GM19438 (cell line): ENCODE measurements at regions not wholly inside any gene's neighbourhood (a gene's known extent, or its start where the extent isn't known, plus 50 kb on each side); places are given as distances from the start of the nearest gene placed in this dataset.
"Not testable (repeated sequence)": the region's sequence is repeated elsewhere in the genome, so short reads cannot be mapped to it uniquely, and the experiment has no call there.

Source experiments
- ATAC-seq: cut with Tn5 transposase; IDR thresholded peaks from one replicate; pipeline ENCODE4 v1.9.1; 2021; ENCODE audit warnings: low read depth; ENCODE audit not compliant: unreplicated experiment

- ATAC-seq, result no peak
Observed at GRCh38 chr17:14522795-14523387, 222.0 kb downstream of the HS3ST3B1 start.

DNA sequence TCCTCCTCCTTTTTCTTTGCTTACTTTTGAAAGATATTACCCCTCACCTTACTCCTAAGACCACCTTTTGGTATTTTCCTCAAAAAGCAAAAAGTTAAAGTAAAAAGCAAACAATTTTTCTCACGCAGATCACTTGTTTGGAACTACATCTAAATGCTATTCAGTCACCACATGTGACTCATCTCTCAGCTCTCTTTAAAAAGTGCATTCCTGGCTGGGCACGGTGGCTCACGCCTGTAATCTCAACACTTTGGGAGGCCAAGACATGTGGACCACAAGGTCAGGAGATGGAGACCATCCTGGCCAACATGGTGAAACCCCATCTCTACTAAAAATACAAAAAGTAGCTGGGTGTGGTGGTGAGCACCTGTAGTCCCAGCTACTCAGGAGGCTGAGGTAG lies 218.0 kb downstream of the HS3ST3B1 start:
- not testable (repeated sequence) for ATAC-seq

DNA sequence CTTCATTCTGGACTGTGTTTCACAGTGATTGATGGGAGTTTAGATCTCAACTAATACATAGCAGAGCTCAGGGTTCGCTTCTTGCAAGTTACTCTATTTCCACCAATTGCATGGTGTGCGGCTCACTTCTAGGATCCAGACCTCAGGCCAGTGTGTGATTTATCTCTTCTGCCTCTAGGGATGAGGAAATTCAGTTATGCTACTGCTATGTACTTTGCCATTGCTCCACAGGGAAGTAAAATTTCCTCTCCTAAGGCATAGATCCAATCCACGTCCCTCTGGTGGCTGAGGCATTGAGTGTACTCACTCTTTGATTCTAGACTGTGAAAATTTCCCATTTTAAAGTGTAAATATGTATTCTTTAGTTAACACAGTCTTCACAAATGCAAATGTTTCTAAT lies 214.1 kb downstream of the HS3ST3B1 start:
- ATAC-seq, result no peak

DNA sequence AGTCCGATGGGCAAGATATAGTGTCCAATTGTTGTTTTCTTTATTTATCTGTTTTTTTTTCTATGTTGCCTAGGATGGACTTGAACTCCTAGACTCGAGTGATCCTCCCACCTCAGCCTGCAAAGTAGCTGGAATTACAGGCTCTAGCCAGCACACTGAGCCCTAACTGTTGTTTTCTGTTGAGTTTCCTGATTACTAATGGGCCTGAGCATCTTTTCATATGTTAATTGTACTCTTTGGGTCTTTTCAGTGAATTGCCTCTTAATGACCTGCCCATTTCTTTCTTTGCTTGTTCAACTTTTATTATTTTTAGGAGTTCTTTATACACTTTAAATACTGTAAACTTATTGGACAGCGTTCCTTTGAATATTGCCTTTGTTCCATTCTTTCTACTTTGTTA lies 213.0 kb downstream of the HS3ST3B1 start:
- ATAC-seq, result no peak

GRCh38 chr17:14510136-14510535 lies 209.3 kb downstream of the HS3ST3B1 start:
- ATAC-seq, result no peak

- no peak for ATAC-seq
Observed at GRCh38 chr17:14508156-14508555, 207.3 kb downstream of the HS3ST3B1 start.

DNA sequence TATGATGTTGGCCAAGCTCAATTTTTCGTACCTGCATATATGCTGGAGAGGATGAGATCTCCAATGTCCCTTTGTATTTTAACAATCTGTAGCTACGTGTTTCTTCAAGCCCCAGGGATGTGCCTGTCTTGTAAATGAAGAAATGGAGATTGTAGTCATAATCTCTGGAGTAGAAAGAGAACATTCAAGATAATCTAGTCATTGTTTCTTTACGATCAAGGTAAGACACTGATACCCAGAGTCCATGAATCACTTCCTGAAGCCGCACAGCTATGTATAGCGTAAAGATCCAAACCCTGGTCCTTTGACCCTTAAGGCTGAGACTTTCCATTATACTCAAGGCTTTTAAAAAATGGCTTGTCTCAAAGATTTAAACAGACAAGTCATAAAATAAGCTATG lies 205.5 kb downstream of the HS3ST3B1 start:
- no peak for ATAC-seq

GRCh38 chr17:14505606-14506005 lies 204.7 kb downstream of the HS3ST3B1 start:
- no peak for ATAC-seq

- ATAC-seq, result no peak
Observed at GRCh38 chr17:14499976-14500375, 199.1 kb downstream of the HS3ST3B1 start.

DNA sequence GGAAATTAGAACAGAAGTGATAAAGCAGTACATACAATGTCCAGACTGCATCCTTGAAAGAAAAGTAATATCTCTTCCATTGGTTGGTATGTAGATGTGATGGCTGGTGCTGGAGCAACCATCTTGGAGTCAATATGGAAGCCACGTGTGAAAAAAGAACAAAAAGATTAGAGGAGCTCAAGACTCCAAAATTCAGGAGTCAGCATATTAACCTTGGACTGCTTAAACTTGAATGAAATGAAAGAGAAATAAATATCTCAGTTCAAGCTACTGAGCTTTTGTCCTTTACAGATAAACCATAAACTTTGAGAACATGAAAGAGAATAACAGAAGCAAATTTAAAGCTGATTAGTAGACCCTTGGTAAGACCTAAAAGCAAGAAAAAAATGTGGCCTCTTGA lies 197.9 kb downstream of the HS3ST3B1 start:
- ATAC-seq, result no peak

DNA sequence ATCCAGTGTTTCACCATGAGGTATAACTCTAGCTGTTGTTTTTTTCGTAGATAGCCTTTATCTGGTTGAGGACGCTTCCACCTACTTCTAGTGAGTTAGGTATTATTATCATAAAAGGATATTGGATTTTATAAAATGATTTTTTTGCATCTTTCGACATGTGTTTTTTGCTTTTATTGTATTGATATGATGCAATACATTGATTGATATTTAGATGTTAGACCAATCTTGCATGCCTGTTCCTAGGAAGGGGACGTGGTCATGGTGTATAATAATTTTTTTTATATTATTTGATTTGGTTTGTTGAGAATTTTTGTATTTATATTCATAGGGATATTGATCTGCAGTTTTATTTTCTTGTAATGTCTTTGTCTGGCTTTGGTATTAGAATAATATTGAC lies 193.3 kb downstream of the HS3ST3B1 start:
- no peak for ATAC-seq

DNA sequence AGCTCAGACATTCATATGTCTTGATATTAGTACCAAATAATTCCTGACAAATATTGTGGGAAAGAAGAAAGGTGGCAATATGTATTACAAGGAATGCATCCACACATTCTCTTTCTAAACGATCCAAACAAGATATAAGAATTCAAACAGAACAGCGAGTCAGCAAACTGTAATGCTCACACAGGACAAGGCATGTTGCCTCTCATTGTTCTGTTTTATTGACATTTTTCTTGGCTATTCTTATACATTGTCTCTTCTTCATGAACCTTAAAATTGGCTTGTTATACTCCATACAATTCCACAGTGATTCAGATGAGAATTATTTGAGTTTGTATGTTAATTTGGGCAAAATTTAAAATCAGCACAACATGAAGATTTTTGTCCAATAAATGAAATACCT lies 189.1 kb downstream of the HS3ST3B1 start:
- no peak for ATAC-seq

DNA sequence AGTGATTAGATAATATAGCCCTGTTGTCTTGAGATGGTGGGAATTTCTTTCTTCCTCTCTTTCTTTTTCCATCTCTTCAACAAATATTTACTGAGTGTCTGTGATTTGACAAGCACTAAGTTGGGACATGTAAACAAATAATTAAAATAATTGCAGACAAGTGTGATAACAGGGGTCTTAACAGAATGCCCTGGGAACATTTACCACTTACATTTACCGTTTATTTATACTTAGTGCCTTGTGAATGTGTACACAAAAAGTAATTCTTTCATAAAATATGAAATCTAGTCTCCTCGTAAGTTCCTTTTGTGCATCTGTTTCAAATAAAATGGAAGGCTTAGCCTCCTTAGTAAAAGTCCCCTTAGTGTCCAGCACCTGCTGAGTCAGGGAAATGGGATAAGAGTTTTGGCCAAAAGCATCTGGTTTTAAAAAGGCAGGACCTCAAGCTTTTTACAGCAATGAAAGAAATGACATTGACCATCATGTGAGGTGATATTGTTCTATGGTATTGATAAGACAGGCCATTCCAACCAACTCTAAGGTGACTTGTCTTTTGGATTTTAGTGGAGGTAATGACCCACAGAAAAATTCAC lies 188.2 kb downstream of the HS3ST3B1 start:
- ATAC-seq, result no peak

DNA sequence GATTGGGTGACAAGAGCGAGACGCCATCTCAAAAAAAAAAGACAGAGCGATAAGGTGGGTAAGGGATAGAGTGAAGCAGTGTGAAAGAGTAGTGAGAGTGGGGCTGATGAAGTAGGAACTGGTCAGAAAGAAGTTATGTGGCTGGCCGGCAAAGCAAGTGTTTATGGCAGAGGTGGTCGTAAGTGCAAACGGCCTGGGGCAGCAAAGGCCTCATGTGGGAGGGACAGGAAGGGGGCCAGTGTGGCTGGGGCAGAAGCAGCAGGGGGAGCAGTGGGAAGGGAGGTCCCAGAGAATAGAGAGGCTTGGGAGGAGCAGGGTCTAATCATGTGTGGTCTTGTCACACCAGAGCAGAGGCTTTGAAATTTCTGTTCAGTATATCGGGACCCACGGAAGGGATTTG lies 186.2 kb downstream of the HS3ST3B1 start:
- ATAC-seq, result no peak

DNA sequence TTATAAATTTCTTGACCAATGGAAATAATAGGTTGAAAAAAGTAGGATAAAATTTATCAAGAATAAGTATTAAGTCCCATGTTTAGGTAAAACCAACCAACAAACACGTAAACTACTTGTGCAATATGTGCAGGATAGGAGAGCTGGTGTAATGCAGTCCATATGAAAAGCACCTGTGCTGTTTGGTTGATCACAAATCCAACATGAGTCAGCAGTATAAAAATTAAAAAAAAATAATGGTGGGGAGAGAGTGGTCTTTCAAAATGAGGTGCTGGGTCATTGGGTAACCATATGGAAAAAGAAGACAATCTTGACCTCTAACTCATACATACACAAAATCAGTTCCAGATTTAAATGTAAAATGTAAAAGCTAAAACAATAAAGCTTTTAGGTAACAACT lies 181.8 kb downstream of the HS3ST3B1 start:
- ATAC-seq, result no peak

GRCh38 chr17:14481664-14482063 lies 180.8 kb downstream of the HS3ST3B1 start:
- no peak for ATAC-seq

GRCh38 chr17:14474591-14474990 lies 173.7 kb downstream of the HS3ST3B1 start:
- ATAC-seq, result no peak

DNA sequence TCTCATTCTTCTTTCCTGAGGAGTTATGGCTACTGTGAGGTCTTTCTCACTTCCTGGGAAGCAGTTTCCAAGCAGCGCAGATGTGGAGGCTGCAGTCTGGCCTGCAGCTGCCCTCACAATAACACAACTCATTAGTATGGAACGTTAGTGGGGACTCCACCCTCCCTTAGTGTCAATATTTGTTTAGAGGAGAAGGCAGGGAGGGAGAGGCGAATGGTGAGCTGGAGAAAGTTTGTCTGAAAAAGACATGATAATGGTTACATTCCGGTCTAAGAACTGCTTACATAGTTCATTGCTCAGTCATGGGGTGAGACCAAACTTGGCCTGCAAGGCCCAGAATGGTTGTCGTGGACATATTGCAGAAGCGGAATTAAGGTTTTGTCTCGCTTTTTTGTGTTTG lies 170.2 kb downstream of the HS3ST3B1 start:
- no peak for ATAC-seq

DNA sequence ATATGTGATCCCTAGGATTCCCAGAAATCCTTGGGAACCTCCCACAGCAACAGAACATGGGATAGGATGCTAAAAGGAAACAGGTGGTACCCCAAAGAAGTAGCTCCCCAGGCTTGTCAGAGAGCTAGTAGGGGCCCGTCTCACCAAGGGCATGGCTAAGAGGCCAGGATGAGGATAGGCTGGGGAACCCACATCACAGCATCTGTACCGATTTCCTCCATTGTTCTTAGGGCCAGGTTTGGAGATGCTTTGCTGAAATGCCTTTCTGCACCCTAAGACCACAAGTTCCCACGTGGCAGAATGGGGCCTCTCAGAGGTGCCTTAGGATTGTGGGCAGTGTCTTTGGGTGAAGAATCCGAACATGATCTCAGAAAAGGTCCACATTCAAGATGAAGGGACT lies 169.5 kb downstream of the HS3ST3B1 start:
- ATAC-seq, result no peak

DNA sequence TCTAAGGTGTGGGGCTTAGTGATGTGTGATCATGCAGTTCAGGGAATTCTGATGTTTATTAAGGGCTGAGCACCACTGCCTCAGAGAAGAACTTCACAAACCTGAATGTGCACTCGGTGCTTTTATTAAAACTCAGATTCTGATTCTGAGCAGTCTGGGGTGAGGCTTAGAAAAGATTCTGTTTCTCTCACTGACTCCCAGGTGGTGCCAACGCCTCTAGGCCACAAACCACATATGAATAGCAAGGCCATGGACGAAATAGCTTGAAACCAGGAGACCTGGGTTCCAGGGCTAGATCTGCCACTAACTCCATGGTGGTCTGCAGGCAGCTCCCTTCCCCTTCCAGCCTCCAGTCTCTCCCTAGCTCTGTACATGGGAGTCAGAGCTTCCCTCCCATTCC lies 169.1 kb downstream of the HS3ST3B1 start:
- ATAC-seq, result no peak

- no peak for ATAC-seq
Observed at GRCh38 chr17:14468858-14469257, 168.0 kb downstream of the HS3ST3B1 start.

GRCh38 chr17:14461227-14461548 lies 160.3 kb downstream of the HS3ST3B1 start:
- ATAC-seq, result no peak
